ENCODE measurements at regions not wholly inside any gene's neighbourhood (a gene's known extent, or its start where the extent isn't known, plus 50 kb on each side); places are given as distances from the start of the nearest gene placed in this dataset.

GRCh38 chr3:165457096-165457495 is 260.9 kb upstream of the SLITRK3 start:
- 38% methylated on average over 6 of the region's 6 CpGs for WGBS (ENCODE audit: low lambda C conversion rate)
- H2AFZ ChIP-seq (ENCODE audit: low read length): no peak overlapping the region
- in situ Hi-C loops (cut with HindIII; ENCODE audit: extremely low pct_ligation_motif_present, low pct_unique_long_range_greater_than_20kb): no loop called here

More at GRCh38 chr3:165457096-165457495, 260.9 kb upstream of the SLITRK3 start:
- no peak overlapping the region for H3K9ac ChIP-seq (ENCODE audit: insufficient read depth, low read depth, low read length)
- H3K9me3 ChIP-seq (ENCODE audit: low read length): no peaks in the 10 kb centered on the region
- H3K79me2 ChIP-seq (ENCODE audit: insufficient read depth, low read length): no peaks in the 10 kb centered on the region
- no TSS peak for BruUV-seq (replicated peaks)
- H3K4me1 ChIP-seq (ENCODE audit: insufficient read depth, low read length): no peaks in the 10 kb centered on the region
- no peak overlapping the region for H3K4me3 ChIP-seq (replicated peaks in 1 of 3; ENCODE audit: insufficient read depth in 1 of 3, low read depth in 2 of 3, low read length in 3 of 3)
- ChIA-PET CTCF (ENCODE audit: low intra/inter-chr PET ratio, low total read pairs) (no interaction called here), POLR2A (no interaction called here)
- no peak overlapping the region for H3K4me2 ChIP-seq (ENCODE audit: low read depth, low read length)
- no peak for ATAC-seq
- FAIRE-seq: no peak
- no peak for DNase-seq (ENCODE audit: low spot score)
- H3K27ac ChIP-seq (ENCODE audit: extremely low read length, insufficient read depth, low read length): no peak overlapping the region
- no peak for TF ChIP-seq NR2F6 (IDR thresholded peaks at IDR 0.05)
- TF ChIP-seq NR2F6 (CRISPR knock-in tag; IDR thresholded peaks at IDR 0.05): no peak
- no peak for TF ChIP-seq ZNF33B (CRISPR knock-in tag; IDR thresholded peaks at IDR 0.05)
- no peak for TF ChIP-seq CEBPZ (IDR thresholded peaks at IDR 0.05; ENCODE audit: low read length)
- no peak for TF ChIP-seq ZBTB39 (CRISPR knock-in tag; IDR thresholded peaks at IDR 0.05)
- no peak for TF ChIP-seq HMGXB4 (CRISPR knock-in tag; IDR thresholded peaks at IDR 0.05; ENCODE audit: borderline replicate concordance in 1 of 2, low read depth in 1 of 2)
- no peak for TF ChIP-seq ZNF180 (CRISPR knock-in tag; IDR thresholded peaks at IDR 0.05; ENCODE audit: borderline replicate concordance, low read depth)
- TF ChIP-seq U2AF2 (IDR thresholded peaks at IDR 0.05; ENCODE audit: low read depth, low read length): no peak
- no peak for TF ChIP-seq ZFX (CRISPR knock-in tag; IDR thresholded peaks at IDR 0.05; ENCODE audit: low read depth)
- TF ChIP-seq ZNF570 (CRISPR knock-in tag; IDR thresholded peaks at IDR 0.05; ENCODE audit: borderline replicate concordance): no peak
- TF ChIP-seq ZBTB42 (CRISPR knock-in tag; IDR thresholded peaks at IDR 0.05): no peak
- TF ChIP-seq FUBP1 (CRISPR knock-in tag; IDR thresholded peaks at IDR 0.05; ENCODE audit: borderline replicate concordance): no peak
- TF ChIP-seq NFYC (CRISPR knock-in tag; IDR thresholded peaks at IDR 0.05): no peak
- TF ChIP-seq KLF12 (CRISPR knock-in tag; IDR thresholded peaks at IDR 0.05; ENCODE audit: borderline replicate concordance): no peak
- TF ChIP-seq EP300 (IDR thresholded peaks at IDR 0.05; ENCODE audit: low read depth in 2 of 2, low read length in 2 of 2): no peak
- TF ChIP-seq EP300 (CRISPR knock-in tag; IDR thresholded peaks at IDR 0.05; ENCODE audit: borderline replicate concordance): no peak
- no peak for TF ChIP-seq ZNF672 (CRISPR knock-in tag; IDR thresholded peaks at IDR 0.05)
- intact Hi-C loops (cut with micrococcal nuclease; ENCODE audit: unreplicated experiment): no loop called here
- H4K20me1 ChIP-seq (ENCODE audit: insufficient read depth, low read length): no peaks in the 10 kb centered on the region
- no peaks in the 10 kb centered on the region for H3K36me3 ChIP-seq (replicated peaks in 1 of 2; ENCODE audit: control insufficient read depth in 1 of 2, insufficient read depth in 2 of 2, low read length in 2 of 2)
- H3K27me3 ChIP-seq (ENCODE audit: control insufficient read depth in 1 of 2, insufficient read depth in 2 of 2, low read length in 2 of 2): no peaks in the 10 kb centered on the region
